Amniotic epithelial cell (primary cell): ENCODE measurements at regions not wholly inside any gene's neighbourhood (a gene's known extent, or its start where the extent isn't known, plus 50 kb on each side); places are given as distances from the start of the nearest gene placed in this dataset.

Experiments
- DNase-seq: peaks from one replicate; pipeline ENCODE4 v3.0.0-alpha.2; 2010; ENCODE audit warnings: low read depth

- no peak for DNase-seq
Observed at GRCh38 chr4:58205446-58206235, 1095.5 kb upstream of the IGFBP7 start.

- no peak for DNase-seq
Observed at GRCh38 chr4:58192217-58192616, 1082.0 kb upstream of the IGFBP7 start.

GRCh38 chr4:58191109-58191508 lies 1080.9 kb upstream of the IGFBP7 start:
- DNase-seq, result no peak

- no peak for DNase-seq
Observed at GRCh38 chr4:58188316-58188715, 1078.1 kb upstream of the IGFBP7 start.

GRCh38 chr4:58175024-58175423 lies 1064.8 kb upstream of the IGFBP7 start:
- DNase-seq, result no peak

- no peak for DNase-seq
Observed at GRCh38 chr4:58166490-58166889, 1056.3 kb upstream of the IGFBP7 start.

- no peak for DNase-seq
Observed at GRCh38 chr4:58163156-58163555, 1053.0 kb upstream of the IGFBP7 start.

GRCh38 chr4:58149404-58150085 lies 1039.4 kb upstream of the IGFBP7 start:
- DNase-seq, result no peak

- no peak for DNase-seq
Observed at GRCh38 chr4:58144721-58145120, 1034.5 kb upstream of the IGFBP7 start.

- no peak for DNase-seq
Observed at GRCh38 chr4:58138786-58139668, 1028.8 kb upstream of the IGFBP7 start.

- DNase-seq, result no peak
Observed at GRCh38 chr4:58136604-58137003, 1026.4 kb upstream of the IGFBP7 start.

- DNase-seq, result no peak
Observed at GRCh38 chr4:58127680-58128079, 1017.5 kb upstream of the IGFBP7 start.

GRCh38 chr4:58119298-58119697 lies 1009.1 kb upstream of the IGFBP7 start:
- no peak for DNase-seq

- no peak for DNase-seq
Observed at GRCh38 chr4:58113126-58113525, 1002.9 kb upstream of the IGFBP7 start.

GRCh38 chr4:58111818-58112217 lies 1001.6 kb upstream of the IGFBP7 start:
- no peak for DNase-seq

- no peak for DNase-seq
Observed at GRCh38 chr4:58093352-58093751, 983.2 kb upstream of the IGFBP7 start.

GRCh38 chr4:58090539-58090938 lies 980.4 kb upstream of the IGFBP7 start:
- DNase-seq, result no peak

- no peak for DNase-seq
Observed at GRCh38 chr4:58081356-58081755, 971.2 kb upstream of the IGFBP7 start.

- DNase-seq, result no peak
Observed at GRCh38 chr4:58075724-58076123, 965.5 kb upstream of the IGFBP7 start.

- no peak for DNase-seq
Observed at GRCh38 chr4:58074382-58074781, 964.2 kb upstream of the IGFBP7 start.

- DNase-seq, result no peak
Observed at GRCh38 chr4:58070726-58071125, 960.5 kb upstream of the IGFBP7 start.

- DNase-seq, result no peak
Observed at GRCh38 chr4:58064653-58065052, 954.5 kb upstream of the IGFBP7 start.
